GM23338 (cell line): ENCODE measurements at regions not wholly inside any gene's neighbourhood (a gene's known extent, or its start where the extent isn't known, plus 50 kb on each side); places are given as distances from the start of the nearest gene placed in this dataset.

ENCODE experiments used
- ATAC-seq: fragments of 200-7000 bp; cut with Tn5 transposase; 3 replicates; pipeline ENCODE4 v1.9.1; 2020
- DNase-seq: peaks from one replicate; pipeline ENCODE4 v3.0.0-alpha.2; 2015; ENCODE audit warnings: low spot score
- H2AFZ ChIP-seq: fragments of 200-600 bp; sonication (generic); 2 replicates; pipeline ENCODE4 v1.8.0; 2016; ENCODE audit warnings: antibody characterized with exemption, mild to moderate bottlenecking, moderate library complexity
- H3F3A ChIP-seq: fragments of 200-600 bp; sonication (generic); replicated peaks from 2 replicates; pipeline ENCODE4 v1.8.0; 2017; ENCODE audit warnings: antibody characterized with exemption, mixed run types, low read depth
- H3K27ac ChIP-seq: fragments of 200-600 bp; sonication (generic); 2 replicates; pipeline ENCODE4 v1.6.1; 2016; ENCODE audit warnings: low read depth
- H3K27me3 ChIP-seq: fragments of 200-600 bp; sonication (generic); 2 replicates; pipeline ENCODE4 v1.8.0; 2016; ENCODE audit warnings: mild to moderate bottlenecking, mixed run types, moderate library complexity; ENCODE audit not compliant: insufficient read depth
- H3K36me3 ChIP-seq: fragments of 200-600 bp; sonication (generic); 2 replicates; pipeline ENCODE4 v1.8.0; 2016; ENCODE audit warnings: mild to moderate bottlenecking; ENCODE audit not compliant: insufficient read depth
- H3K4me1 ChIP-seq: fragments of 200-600 bp; sonication (generic); 2 replicates; pipeline ENCODE4 v1.8.0; 2016; ENCODE audit warnings: mild to moderate bottlenecking, moderate library complexity; ENCODE audit not compliant: insufficient read depth
- H3K4me2 ChIP-seq: fragments of 200-600 bp; sonication (generic); 2 replicates; pipeline ENCODE4 v1.7.1; 2017; ENCODE audit warnings: mixed run types
- H3K4me3 ChIP-seq: fragments of 200-600 bp; sonication (generic); 2 replicates; pipeline ENCODE4 v1.6.1; 2016; ENCODE audit warnings: mixed run types
- H3K79me2 ChIP-seq: fragments of 200-600 bp; sonication (generic); replicated peaks from 2 replicates; pipeline ENCODE4 v1.8.0; 2017; ENCODE audit warnings: mild to moderate bottlenecking; ENCODE audit not compliant: insufficient read depth
- H3K9me2 ChIP-seq: fragments of 200-600 bp; sonication (generic); 2 replicates; pipeline ENCODE4 v1.8.0; 2017; ENCODE audit not compliant: insufficient read depth
- H4K20me1 ChIP-seq: fragments of 200-600 bp; sonication (generic); replicated peaks from 2 replicates; pipeline ENCODE4 v1.8.0; 2017; ENCODE audit warnings: mild to moderate bottlenecking; ENCODE audit not compliant: insufficient read depth
- H3K27ac Mint-ChIP-seq: 2 replicates; pipeline ENCODE4 v1.8.0; 2020; ENCODE audit warnings: inconsistent platforms, mild to moderate bottlenecking, moderate library complexity, mixed read lengths
- H3K27me3 Mint-ChIP-seq: 3 replicates; pipeline ENCODE4 v1.8.0; 2022; ENCODE audit warnings: low read depth, mild to moderate bottlenecking, moderate library complexity, mixed read lengths, inconsistent platforms; ENCODE audit not compliant: insufficient read depth, poor library complexity
- H3K36me3 Mint-ChIP-seq: 3 replicates; pipeline ENCODE4 v1.8.0; 2021; ENCODE audit warnings: low read depth, mild to moderate bottlenecking, inconsistent platforms, moderate library complexity, mixed read lengths
- H3K4me1 Mint-ChIP-seq: 3 replicates; pipeline ENCODE4 v1.8.0; 2020; ENCODE audit warnings: mild to moderate bottlenecking, inconsistent platforms, mixed read lengths
- H3K4me3 Mint-ChIP-seq: 3 replicates; pipeline ENCODE4 v1.8.0; 2021; ENCODE audit warnings: moderate library complexity, mild to moderate bottlenecking, inconsistent platforms, mixed read lengths
- H3K9me3 Mint-ChIP-seq: 3 replicates; pipeline ENCODE4 v1.8.0; 2020; ENCODE audit warnings: moderate library complexity, mild to moderate bottlenecking, inconsistent platforms, mixed read lengths
- CREB1 ChIP-seq: fragments of 250-450 bp; sonication (Bioruptor Pico); IDR thresholded peaks from 2 replicates; pipeline ENCODE4 v1.5.0; 2020; ENCODE audit warnings: low read depth, mild to moderate bottlenecking, moderate library complexity
- EZH2 ChIP-seq: fragments of 200-600 bp; sonication (generic); IDR thresholded peaks from one replicate; pipeline ENCODE4 v1.8.0; 2017; ENCODE audit warnings: antibody characterized with exemption, mild to moderate bottlenecking, low read depth; ENCODE audit not compliant: unreplicated experiment
- EZH2phosphoT487 ChIP-seq: fragments of 200-600 bp; sonication (generic); IDR thresholded peaks from one replicate; pipeline ENCODE4 v1.8.1; 2018; ENCODE audit warnings: antibody characterized with exemption; ENCODE audit not compliant: unreplicated experiment
- JUNB ChIP-seq: IDR thresholded peaks from one replicate; pipeline ENCODE4 v1.6.1; 2016; ENCODE audit warnings: antibody characterized with exemption; ENCODE audit not compliant: unreplicated experiment
- NANOG ChIP-seq: IDR thresholded peaks from 2 replicates; pipeline ENCODE4 v1.6.1; 2016; ENCODE audit warnings: antibody characterized with exemption, borderline replicate concordance
- POLR2AphosphoS5 ChIP-seq: IDR thresholded peaks from 2 replicates; pipeline ENCODE4 v1.6.1; 2016; ENCODE audit warnings: antibody characterized with exemption, low read depth
- STAT1 ChIP-seq: IDR thresholded peaks from one replicate; pipeline ENCODE4 v1.6.1; 2016; ENCODE audit warnings: antibody characterized with exemption; ENCODE audit not compliant: unreplicated experiment
- ZNF114 ChIP-seq: fragments of 250-450 bp; sonication (Bioruptor Pico); IDR thresholded peaks from 2 replicates; pipeline ENCODE4 v1.5.0; 2020; ENCODE audit warnings: mild to moderate bottlenecking, moderate library complexity
- ZNF331 ChIP-seq: fragments of 250-450 bp; sonication (Bioruptor Pico); IDR thresholded peaks from 2 replicates; pipeline ENCODE4 v1.5.0; 2020; ENCODE audit warnings: low read depth, mild to moderate bottlenecking, moderate library complexity
- TF ChIP-seq, protein P1 (sequence below): IDR thresholded peaks from one replicate; pipeline ENCODE4 v1.6.1; 2018; ENCODE audit warnings: antibody characterized with exemption; ENCODE audit not compliant: unreplicated experiment
- TF ChIP-seq, protein P2 (sequence below), 2 experiments: fragments of 200-600 bp in 1 of 2; sonication (generic) in 1 of 2; conservative IDR thresholded peaks; 2 replicates each; pipeline versions ENCODE4 v1.5.1 to v1.6.1; 2016 to 2017; ENCODE audit warnings: antibody characterized with exemption in 2 of 2, low read depth in 2 of 2, mild to moderate bottlenecking in 2 of 2, moderate library complexity in 1 of 2
- TF ChIP-seq, protein P3 (sequence below): fragments of 250-450 bp; sonication (Bioruptor Pico); IDR thresholded peaks from 2 replicates; pipeline ENCODE4 v1.5.0; 2020; ENCODE audit warnings: mild to moderate bottlenecking, moderate library complexity
- TF ChIP-seq, protein P4 (sequence below): IDR thresholded peaks from 2 replicates; pipeline ENCODE4 v1.6.1; 2016; ENCODE audit warnings: antibody characterized with exemption

DNA sequence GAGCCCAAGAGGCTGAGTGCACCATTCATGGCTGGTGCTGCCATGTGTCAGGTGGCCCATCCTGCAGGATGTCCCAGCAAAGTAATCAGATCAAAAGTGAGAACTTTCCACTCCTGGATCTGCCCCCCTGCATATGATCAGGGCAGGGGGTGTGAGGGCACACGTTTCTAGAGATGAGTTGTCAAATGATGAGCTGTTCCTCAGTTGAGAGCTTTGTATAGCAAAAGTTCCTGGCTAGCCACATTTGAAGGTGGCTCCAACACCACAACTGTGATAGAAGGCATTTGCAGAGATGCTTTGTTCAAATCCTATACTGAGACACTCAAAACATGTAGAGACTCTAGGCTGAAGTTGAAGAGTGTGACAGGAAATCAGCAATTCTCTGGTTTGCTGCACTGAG is 501.8 kb downstream of the BCOR start:
- H3K27ac ChIP-seq: no peak overlapping the region
- Mint-ChIP-seq H3K27ac (no peak overlapping the region), H3K4me1 (no peaks in the 10 kb centered on the region), H3K27me3 (peaks cover 9% of the 10 kb centered on the region), H3K36me3 (no peaks in the 10 kb centered on the region), H3K4me3 (no peak overlapping the region), H3K9me3 (no peaks in the 10 kb centered on the region)
- H3K4me1 ChIP-seq: no peaks in the 10 kb centered on the region
- ATAC-seq (no peak), DNase-seq (no peak)
- H3K36me3 ChIP-seq: no peaks in the 10 kb centered on the region
- no peaks in the 10 kb centered on the region for H3K9me2 ChIP-seq
- H3K27me3 ChIP-seq: no peaks in the 10 kb centered on the region
- no peaks in the 10 kb centered on the region for H3F3A ChIP-seq
- no peak overlapping the region for H3K4me3 ChIP-seq
- no peak overlapping the region for H2AFZ ChIP-seq
- no peak overlapping the region for H3K4me2 ChIP-seq
- no peaks in the 10 kb centered on the region for H4K20me1 ChIP-seq
- H3K79me2 ChIP-seq: no peaks in the 10 kb centered on the region
- TF ChIP-seq, protein P1, sequence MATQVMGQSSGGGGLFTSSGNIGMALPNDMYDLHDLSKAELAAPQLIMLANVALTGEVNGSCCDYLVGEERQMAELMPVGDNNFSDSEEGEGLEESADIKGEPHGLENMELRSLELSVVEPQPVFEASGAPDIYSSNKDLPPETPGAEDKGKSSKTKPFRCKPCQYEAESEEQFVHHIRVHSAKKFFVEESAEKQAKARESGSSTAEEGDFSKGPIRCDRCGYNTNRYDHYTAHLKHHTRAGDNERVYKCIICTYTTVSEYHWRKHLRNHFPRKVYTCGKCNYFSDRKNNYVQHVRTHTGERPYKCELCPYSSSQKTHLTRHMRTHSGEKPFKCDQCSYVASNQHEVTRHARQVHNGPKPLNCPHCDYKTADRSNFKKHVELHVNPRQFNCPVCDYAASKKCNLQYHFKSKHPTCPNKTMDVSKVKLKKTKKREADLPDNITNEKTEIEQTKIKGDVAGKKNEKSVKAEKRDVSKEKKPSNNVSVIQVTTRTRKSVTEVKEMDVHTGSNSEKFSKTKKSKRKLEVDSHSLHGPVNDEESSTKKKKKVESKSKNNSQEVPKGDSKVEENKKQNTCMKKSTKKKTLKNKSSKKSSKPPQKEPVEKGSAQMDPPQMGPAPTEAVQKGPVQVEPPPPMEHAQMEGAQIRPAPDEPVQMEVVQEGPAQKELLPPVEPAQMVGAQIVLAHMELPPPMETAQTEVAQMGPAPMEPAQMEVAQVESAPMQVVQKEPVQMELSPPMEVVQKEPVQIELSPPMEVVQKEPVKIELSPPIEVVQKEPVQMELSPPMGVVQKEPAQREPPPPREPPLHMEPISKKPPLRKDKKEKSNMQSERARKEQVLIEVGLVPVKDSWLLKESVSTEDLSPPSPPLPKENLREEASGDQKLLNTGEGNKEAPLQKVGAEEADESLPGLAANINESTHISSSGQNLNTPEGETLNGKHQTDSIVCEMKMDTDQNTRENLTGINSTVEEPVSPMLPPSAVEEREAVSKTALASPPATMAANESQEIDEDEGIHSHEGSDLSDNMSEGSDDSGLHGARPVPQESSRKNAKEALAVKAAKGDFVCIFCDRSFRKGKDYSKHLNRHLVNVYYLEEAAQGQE: no peak
- TF ChIP-seq, protein P2, sequence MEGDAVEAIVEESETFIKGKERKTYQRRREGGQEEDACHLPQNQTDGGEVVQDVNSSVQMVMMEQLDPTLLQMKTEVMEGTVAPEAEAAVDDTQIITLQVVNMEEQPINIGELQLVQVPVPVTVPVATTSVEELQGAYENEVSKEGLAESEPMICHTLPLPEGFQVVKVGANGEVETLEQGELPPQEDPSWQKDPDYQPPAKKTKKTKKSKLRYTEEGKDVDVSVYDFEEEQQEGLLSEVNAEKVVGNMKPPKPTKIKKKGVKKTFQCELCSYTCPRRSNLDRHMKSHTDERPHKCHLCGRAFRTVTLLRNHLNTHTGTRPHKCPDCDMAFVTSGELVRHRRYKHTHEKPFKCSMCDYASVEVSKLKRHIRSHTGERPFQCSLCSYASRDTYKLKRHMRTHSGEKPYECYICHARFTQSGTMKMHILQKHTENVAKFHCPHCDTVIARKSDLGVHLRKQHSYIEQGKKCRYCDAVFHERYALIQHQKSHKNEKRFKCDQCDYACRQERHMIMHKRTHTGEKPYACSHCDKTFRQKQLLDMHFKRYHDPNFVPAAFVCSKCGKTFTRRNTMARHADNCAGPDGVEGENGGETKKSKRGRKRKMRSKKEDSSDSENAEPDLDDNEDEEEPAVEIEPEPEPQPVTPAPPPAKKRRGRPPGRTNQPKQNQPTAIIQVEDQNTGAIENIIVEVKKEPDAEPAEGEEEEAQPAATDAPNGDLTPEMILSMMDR (conservative IDR thresholded peaks at IDR 0.05; ENCODE audit: low read depth in 2 of 2): no peak
- TF ChIP-seq EZH2 (no peak), POLR2AphosphoS5 (no peak), STAT1 (no peak), ZNF114 (CRISPR knock-in tag) (no peak), ZNF331 (CRISPR knock-in tag) (no peak), CREB1 (CRISPR knock-in tag) (no peak), NANOG (no peak), JUNB (no peak), EZH2phosphoT487 (no peak)
- TF ChIP-seq, protein P3, sequence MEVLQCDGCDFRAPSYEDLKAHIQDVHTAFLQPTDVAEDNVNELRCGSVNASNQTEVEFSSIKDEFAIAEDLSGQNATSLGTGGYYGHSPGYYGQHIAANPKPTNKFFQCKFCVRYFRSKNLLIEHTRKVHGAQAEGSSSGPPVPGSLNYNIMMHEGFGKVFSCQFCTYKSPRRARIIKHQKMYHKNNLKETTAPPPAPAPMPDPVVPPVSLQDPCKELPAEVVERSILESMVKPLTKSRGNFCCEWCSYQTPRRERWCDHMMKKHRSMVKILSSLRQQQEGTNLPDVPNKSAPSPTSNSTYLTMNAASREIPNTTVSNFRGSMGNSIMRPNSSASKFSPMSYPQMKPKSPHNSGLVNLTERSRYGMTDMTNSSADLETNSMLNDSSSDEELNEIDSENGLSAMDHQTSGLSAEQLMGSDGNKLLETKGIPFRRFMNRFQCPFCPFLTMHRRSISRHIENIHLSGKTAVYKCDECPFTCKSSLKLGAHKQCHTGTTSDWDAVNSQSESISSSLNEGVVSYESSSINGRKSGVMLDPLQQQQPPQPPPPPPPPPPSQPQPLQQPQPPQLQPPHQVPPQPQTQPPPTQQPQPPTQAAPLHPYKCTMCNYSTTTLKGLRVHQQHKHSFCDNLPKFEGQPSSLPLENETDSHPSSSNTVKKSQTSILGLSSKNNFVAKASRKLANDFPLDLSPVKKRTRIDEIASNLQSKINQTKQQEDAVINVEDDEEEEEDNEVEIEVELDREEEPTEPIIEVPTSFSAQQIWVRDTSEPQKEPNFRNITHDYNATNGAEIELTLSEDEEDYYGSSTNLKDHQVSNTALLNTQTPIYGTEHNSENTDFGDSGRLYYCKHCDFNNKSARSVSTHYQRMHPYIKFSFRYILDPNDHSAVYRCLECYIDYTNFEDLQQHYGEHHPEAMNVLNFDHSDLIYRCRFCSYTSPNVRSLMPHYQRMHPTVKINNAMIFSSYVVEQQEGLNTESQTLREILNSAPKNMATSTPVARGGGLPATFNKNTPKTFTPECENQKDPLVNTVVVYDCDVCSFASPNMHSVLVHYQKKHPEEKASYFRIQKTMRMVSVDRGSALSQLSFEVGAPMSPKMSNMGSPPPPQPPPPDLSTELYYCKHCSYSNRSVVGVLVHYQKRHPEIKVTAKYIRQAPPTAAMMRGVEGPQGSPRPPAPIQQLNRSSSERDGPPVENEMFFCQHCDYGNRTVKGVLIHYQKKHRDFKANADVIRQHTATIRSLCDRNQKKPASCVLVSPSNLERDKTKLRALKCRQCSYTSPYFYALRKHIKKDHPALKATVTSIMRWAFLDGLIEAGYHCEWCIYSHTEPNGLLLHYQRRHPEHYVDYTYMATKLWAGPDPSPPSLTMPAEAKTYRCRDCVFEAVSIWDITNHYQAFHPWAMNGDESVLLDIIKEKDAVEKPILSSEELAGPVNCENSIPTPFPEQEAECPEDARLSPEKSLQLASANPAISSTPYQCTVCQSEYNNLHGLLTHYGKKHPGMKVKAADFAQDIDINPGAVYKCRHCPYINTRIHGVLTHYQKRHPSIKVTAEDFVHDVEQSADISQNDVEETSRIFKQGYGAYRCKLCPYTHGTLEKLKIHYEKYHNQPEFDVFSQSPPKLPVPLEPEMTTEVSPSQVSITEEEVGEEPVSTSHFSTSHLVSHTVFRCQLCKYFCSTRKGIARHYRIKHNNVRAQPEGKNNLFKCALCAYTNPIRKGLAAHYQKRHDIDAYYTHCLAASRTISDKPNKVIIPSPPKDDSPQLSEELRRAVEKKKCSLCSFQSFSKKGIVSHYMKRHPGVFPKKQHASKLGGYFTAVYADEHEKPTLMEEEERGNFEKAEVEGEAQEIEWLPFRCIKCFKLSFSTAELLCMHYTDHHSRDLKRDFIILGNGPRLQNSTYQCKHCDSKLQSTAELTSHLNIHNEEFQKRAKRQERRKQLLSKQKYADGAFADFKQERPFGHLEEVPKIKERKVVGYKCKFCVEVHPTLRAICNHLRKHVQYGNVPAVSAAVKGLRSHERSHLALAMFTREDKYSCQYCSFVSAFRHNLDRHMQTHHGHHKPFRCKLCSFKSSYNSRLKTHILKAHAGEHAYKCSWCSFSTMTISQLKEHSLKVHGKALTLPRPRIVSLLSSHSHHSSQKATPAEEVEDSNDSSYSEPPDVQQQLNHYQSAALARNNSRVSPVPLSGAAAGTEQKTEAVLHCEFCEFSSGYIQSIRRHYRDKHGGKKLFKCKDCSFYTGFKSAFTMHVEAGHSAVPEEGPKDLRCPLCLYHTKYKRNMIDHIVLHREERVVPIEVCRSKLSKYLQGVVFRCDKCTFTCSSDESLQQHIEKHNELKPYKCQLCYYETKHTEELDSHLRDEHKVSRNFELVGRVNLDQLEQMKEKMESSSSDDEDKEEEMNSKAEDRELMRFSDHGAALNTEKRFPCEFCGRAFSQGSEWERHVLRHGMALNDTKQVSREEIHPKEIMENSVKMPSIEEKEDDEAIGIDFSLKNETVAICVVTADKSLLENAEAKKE (CRISPR knock-in tag): no peak
- TF ChIP-seq, protein P4, sequence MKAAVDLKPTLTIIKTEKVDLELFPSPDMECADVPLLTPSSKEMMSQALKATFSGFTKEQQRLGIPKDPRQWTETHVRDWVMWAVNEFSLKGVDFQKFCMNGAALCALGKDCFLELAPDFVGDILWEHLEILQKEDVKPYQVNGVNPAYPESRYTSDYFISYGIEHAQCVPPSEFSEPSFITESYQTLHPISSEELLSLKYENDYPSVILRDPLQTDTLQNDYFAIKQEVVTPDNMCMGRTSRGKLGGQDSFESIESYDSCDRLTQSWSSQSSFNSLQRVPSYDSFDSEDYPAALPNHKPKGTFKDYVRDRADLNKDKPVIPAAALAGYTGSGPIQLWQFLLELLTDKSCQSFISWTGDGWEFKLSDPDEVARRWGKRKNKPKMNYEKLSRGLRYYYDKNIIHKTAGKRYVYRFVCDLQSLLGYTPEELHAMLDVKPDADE: no peak
